Dermis blood vessel endothelial cell (primary cell): ENCODE measurements at regions not wholly inside any gene's neighbourhood (a gene's known extent, or its start where the extent isn't known, plus 50 kb on each side); places are given as distances from the start of the nearest gene placed in this dataset.

ENCODE experiments used
- DNase-seq: peaks from one replicate; pipeline ENCODE4 v3.0.0; 2010

DNA sequence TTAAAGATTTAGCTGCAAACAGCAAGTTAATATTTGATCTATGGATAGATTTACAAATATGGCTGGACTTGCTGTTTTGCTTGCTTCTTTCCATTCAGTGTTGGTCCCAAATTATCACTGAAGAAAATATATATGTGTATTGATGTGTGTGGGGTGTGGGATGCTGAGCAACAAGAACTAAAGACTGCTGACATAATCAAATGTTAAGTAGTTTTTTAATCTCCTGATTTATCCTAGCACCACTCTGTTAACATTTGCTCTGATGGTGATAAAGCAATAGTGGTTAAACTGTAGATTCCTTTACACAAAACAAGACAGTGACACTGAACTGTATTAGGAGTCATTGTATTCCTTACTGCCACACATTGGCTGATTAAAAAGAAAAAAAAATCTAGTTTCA, 1023.5 kb upstream of the B3GALT2 start:
- no peak for DNase-seq

DNA sequence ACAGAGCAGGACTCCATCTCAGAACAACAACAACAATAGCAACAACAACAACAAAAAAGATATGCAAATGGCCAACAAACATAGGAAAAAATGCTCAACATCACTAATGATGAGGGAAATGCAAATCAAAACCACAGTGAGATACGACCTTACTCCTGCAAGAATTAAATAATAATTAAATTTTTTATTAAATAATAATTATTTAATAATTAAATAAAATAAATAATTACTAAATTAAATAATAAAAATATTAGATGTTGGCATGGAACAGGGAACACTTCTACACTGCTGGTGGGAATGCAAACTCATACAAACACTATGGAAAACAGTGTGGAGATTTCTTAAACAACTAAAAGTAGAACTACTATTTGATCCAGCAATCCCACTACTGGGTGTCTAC, 1022.3 kb upstream of the B3GALT2 start:
- DNase-seq = no peak

DNA sequence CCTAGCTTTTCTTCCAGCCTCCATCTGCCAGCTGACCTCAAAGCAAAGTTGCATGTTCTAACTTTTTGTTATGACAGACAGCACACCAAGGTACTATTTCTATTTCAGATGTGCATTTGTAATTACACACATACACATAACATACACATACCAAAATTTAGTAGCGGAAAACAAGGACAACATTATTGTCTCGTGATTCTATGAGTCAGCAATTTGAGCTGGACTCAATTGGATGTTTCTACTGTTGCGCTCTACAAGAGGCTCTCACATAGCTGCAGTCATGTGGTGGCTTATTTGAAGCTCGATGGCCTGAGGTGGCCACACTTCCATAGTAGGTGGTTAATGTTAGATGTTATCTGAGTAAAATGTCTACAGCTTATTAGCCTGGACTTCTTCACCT, 1010.1 kb upstream of the B3GALT2 start:
- DNase-seq = no peak

DNA sequence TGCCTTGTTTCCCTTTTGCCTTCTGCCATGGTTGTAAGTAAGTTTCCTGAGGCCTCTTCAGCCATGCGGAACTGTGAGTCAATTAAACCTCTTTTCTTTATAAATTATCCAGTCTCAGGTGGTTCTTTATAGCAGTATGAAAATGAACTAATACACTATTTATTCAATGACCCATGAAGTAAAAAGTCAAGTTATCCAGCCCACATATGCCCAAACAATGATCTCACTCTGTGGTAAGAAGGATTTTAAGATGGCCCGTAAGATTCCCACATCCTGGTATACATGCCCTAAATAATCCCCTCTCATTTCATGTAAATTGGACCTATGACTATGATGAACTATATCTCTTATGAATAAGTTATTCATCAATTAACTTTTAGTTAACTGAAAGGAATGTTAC, 1008.3 kb upstream of the B3GALT2 start:
- DNase-seq = no peak

DNA sequence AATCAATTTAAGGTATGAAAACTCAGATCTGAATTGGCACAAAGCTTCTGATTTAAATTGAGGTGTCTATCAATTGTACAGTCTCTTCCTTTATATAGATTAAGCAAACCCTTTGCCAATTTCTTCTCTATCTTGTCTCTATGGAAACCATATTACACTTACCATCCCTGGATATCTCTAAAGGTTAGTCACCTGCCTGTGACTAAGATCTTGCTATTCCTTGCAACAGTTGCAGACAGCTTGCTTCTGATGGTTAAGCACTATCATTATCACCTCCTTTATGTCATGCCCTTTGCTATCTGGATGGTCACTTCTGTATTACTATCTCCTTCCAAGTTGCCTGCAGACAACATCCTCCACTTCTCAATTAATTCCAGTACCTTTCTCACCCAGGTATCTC, 998.6 kb upstream of the B3GALT2 start:
- DNase-seq = no peak

DNA sequence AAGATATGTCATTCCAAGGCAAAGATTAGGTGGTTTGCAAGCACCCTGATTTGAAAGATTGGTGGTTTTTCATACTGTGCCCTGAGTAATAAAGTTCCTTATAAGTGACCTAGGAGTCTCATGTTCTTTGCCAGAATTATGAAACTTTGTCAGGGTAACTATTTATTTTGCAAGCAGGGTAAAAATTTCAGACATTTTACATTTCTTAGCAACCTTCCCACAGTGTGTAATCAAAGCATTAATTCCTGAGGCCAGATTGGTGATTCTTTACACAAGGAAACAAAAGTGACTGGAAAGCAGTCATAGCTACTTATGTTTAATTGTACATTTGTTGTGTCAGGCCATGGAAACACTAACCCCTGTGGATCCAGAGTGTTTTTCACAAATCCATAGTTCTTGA, 998.0 kb upstream of the B3GALT2 start:
- DNase-seq = no peak

DNA sequence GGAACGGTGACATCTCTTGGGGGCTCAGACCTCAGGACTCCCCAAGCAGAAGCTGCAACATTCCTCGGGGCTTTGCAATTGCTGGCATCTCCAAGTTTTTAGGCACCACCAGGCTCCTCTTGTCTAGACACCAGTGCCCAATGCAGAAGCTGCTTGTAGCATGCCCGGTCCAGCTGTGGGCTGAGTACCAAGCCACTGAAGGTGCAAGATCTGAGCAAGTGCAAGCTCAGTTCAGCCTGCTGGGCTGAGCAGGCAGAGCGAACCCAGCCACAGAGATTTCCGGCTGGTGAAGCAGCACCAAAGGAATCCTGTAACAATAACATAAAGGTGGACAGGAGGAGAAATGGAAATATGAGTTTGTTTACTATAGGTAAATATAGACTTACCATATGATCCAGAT, 995.4 kb upstream of the B3GALT2 start:
- DNase-seq = no peak

DNA sequence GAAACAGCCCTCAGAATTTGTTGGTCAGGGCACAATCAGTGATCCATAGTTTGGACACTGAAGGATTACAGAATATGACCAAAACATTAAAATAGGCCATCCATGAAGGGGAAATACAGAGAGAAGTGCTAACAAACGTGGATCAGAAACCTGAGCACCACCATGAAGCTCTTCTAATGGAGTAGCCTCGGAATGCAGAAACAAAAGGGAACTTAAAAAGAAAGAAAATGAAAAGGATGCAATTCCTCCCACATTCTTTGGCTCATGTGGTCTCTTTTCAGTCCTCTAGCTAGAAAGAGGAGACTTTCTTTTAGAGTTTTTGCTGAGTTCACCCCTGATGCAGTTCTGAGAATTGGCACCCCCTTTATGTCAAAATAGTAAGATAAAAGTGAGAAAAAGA, 989.8 kb upstream of the B3GALT2 start:
- DNase-seq = no peak

DNA sequence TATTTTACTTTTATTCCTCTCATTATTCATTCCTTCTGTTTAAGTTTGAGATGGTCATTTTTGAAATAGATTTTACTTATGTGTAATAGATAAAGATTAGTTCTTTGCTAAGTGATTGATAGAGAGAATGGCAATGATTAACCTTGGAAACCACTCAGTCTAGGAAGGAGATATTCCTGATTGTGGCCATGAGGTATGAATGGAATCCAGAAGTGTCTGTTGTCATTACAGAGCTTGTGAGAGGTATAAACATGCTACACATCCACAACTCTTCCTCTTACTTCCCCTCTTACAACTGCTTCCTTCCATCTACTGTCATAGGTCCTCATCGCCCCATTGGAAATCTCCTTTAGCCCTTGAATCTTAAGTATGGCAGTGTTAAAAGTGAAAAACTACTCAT, 988.8 kb upstream of the B3GALT2 start:
- no peak for DNase-seq

DNA sequence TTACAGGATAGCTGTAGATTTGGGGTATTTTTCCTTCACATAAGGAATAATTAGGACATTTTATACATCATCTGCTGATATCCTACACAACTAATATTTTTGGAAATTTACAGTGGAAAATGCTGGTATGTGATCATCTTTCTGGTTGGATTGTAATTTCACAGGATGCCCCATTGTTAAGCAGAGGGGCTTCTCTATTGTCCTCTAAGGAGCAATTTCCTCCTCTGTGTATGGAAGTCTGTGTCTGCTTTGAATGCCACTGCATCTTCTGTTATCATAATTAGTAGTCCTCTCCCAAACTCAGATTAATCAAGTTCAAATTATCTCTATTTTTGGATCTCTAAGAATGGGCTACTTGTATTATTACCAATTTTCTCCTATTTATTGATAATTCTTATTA, 988.1 kb upstream of the B3GALT2 start:
- DNase-seq = no peak

DNA sequence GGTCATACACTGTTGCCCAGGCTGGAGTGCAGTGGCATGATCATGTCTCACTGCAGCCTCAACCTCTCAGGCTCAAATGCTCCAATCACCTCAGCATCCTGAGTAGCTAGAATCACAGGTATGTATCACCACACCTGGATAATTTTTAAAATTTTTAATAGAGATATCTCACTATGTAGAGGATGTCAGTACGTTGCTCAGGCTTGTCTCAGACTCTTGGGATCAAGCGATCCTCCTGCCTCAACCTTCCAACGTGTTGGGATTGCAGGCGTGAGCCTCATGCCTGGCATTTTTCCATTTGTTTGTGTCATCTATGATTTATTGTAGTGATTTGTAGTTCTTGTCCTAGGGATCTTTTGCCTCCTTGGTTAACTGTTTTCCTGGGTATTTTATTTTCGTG, 985.2 kb upstream of the B3GALT2 start:
- DNase-seq = no peak

DNA sequence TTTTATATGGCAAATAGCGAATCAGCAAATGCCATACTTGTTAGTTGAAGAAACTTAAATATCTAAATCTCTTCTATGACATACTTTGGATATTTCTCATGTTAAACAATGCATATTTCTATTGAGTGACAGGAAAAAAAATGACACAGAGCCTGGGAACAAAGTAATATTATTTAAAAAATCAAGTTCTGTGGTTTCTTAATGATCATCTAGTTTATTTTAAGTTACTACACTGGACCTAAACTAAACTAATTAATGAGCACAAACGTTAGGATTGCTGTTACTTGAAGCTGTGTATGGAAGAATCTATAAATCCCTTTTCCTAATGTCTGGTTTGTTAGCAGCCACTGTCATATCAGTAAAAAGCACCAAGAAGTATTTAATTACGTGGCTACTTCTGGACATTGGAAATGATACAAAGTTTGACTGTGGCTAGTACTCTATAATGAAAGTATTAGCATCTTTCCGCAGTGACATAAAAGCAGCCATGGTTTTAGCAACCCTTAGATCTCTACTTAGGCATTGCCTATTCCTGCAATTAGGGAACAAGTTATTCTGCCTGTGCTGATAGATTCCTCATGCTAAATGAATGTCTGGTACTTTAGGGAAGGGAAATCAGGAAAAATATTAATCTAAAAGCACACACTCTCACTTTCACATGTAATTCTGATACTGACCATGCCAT, 981.7 kb upstream of the B3GALT2 start:
- DNase-seq = no peak

DNA sequence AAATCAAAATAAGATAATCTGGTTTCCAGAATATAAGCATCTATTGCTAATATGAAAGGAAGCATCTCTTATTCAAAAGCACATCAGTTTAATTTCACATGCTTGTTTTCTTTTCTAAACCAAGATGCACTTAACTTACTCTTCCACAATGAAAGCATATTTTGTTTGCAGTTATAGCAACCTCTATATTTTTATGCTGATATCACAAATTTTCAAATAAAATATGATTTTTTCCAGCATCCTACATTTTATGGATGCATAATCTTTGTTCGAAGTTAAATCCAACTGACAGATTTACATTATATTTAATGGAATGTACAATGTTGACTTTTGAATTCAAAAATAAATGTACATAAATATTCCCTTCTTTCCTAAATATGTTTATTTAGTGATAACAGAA, 978.3 kb upstream of the B3GALT2 start:
- no peak for DNase-seq

DNA sequence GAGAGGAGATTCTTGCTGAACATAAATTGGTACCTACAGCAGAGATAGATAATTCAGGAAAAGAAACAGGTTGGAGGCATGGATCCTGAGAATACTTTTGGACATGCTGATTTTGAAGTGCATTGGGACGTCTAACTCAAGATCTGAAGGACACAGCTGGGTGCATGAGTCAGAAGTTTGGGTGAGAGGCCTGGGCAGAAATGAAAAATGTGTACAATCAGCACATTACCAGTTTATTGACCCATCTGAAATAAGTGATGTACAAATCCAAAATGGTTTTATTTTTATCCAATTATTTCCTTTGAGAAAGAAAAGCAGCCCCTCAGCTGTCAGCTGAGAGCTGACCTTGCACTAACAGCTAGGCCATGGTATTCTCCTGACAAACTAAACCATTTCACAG, 975.2 kb upstream of the B3GALT2 start:
- DNase-seq = no peak

DNA sequence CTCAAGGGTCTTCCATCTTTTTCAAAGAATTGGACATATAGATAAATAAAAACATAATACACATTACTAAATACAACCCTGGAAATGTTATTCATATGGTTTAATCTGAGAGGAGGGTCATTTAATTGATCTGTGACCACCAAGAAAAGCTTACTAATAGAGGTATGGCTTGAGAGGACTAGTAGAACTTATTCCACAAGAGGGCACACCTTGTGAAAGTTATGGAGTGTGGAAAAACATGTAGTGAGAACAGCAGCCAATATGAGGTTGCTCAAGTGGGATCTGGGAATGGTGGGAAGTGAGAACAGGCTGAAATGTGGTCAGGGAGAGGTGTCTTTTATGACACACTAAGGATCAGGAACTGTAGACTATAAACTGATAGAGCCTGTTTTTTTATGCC, 973.5 kb upstream of the B3GALT2 start:
- DNase-seq = no peak

DNA sequence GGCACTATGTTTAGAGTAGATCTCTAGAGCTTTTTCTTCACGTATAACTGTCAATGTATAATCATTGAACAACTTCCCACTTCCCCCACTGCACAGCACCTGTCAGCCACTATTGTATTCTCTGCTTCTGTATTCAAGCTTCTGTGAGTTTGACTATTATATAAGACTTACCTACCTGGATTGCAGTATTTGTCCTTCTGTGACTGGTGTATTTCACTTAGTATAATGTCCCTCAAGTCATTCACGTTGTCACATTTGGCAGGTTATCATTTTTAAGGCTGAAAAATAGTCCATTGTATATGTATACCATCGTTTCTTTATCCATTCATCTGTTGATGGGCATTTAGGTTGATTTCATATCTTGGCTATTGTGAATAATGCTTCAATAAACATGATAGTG, 969.5 kb upstream of the B3GALT2 start:
- no peak for DNase-seq

DNA sequence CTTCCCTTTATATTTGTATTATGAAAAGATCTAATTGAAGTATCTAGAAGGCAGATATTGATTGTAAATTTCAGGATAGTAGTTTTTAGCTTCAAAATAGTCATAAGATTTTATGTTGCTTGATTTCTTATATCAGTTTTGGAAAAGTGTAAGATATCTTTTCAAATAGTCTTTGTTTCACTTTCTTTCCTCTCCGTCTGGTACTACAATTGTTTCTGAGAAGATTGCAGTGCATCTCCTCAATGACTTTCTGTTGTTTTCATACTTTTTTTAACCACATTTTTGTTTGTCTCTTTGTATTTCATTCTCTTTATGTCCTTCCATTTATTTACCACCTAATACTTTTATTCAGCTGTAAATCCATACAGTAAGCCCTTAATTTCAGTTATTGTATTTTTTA, 964.6 kb upstream of the B3GALT2 start:
- DNase-seq = no peak

DNA sequence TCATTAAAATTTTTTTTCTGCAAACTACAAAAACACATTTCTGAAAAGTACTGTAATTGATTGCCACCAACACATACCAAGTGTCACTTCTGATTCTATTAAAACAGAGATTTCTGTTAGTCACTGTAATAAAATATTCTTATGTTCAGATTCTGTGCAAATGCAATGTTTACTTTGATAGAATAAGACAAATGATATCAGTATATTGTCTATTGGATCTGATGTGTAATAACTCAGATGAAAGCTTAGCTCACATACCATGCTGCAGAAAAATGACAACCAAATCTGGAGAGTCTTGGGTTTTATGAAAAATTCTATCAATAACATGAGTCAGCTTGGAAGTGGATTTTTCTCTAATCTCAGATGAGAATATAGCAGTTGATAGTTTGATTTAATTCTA, 963.8 kb upstream of the B3GALT2 start:
- DNase-seq = no peak

DNA sequence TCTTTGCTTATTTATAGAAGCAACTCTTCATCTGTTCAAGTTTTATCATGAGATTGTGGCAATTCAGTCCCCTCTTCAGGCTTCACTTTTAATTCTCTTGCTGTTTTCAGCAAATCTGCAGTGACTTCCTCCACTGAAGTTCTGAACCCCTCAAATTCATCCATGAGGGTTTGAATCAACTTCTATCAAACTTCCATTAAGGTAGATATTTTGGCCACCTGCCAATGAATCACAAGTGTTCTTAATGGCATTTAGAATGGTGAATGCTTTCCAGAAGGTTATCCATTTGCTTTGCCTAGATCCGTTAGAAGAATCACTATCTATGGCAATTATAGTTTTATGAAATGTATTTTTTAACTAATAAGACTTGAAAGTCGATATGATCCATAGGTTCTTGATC, 946.7 kb upstream of the B3GALT2 start:
- DNase-seq = no peak

DNA sequence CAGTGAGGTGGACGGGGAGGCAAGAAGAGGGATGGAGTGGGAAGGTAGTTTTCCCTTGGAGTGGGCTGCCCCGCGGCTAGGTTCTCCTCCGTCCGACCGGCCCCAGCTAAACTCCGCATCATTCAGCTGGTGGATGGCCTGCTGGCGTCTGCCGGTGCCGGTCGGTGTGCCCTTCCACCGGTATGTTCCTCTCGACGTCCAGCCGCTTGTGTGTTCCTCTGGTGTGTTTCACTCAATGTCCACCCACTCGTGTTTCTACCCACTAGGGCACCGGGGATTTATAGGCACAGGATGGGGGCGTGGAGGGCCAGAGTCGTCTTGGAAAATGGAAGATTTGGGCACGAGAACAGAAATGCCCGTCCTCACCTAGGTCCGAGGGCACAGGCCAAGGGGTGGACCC, 931.7 kb upstream of the B3GALT2 start:
- DNase-seq = no peak

DNA sequence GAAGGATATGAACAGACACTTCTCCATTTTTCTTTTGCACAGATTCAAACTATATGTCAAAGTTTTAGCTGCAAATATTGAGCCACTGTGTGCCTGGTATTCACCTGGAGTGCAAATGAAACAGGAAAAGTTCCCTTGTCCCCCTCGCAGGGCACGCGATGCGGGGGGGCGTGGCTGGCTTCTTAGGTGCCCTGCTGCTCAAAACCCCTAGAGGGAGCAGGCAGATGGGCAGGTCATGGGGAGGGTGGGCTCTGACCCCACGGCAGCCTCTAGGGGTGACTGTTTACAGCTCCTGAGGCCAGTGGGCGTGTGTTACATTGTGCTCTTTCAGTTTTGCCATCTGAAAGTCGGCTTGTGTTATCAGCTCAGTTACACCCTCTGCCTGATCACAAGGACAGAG, 931.2 kb upstream of the B3GALT2 start:
- no peak for DNase-seq

DNA sequence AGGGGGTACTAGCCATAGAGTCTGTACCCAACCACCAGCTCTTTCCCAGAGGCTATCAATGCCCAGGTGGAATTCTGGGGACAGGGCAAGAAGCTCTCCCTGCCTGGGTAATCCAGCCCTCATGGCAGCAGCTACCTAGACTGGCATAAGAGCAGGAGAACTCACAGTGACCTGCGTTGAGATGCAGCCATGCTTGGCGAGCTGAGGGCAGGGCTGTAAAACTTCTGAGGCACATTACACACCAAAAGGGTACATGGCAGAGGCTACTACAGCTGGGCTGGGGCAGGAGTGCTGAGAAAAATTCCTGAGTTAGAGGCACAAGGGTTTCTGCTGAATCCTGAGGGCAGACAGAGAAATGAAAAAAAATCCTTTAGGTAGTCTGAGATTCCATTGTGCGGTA, 927.9 kb upstream of the B3GALT2 start:
- DNase-seq = no peak

DNA sequence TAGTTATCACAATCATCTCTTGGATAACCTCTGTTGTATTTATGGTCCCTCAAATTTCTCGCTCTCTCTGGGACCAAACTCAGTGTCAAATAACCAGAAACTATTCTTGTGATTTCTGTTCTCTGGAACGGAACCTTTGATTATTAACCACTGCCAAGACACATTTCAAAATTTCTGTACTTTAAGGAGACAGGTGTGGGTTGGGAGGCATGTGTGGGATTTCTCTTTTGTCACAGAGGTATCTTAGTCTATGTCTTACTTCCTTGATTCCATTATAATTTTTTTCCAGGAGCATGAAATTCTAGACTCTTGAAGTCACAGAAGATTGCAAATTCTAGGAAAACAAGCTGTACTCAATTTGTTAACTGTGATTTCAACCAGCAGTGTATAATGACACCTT, 919.0 kb upstream of the B3GALT2 start:
- DNase-seq = no peak

DNA sequence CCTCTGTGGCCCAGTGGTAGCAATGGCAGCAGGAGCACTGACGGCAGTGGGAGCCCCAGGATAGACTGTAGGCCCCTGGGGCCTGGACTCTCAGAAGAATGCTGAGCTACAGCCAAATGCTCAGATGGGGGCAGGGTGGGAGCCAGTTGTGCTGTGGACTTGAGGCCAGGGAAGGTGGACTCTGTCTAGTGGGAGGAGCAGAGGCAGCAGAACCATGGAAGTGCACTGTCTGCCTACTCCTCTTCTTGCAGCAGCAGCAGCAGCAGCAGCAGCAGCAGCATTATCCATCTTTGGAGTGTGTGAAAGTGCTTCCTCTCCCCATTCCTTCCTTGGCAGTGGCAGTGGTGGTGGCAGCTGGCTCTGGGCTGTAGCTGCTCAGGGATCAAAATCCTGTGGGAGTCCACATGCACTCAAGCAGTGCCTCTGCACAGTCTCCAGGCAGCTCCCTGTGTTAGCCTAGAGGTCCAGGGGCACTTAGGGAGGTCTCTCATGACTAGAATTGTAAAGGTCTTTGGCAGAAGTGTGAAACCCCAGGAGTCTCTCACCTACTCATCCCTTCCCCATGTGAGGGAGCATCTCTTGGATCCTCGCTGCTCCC, 917.9 kb upstream of the B3GALT2 start:
- DNase-seq = no peak
